GM23338 (cell line): ENCODE measurements at regions not wholly inside any gene's neighbourhood (a gene's known extent, or its start where the extent isn't known, plus 50 kb on each side); places are given as distances from the start of the nearest gene placed in this dataset.

Source experiments
- ATAC-seq: fragments of 200-7000 bp; cut with Tn5 transposase; 3 replicates; pipeline ENCODE4 v1.9.1; 2020
- DNase-seq: peaks from one replicate; pipeline ENCODE4 v3.0.0-alpha.2; 2015; ENCODE audit warnings: low spot score
- H2AFZ ChIP-seq: fragments of 200-600 bp; sonication (generic); 2 replicates; pipeline ENCODE4 v1.8.0; 2016; ENCODE audit warnings: antibody characterized with exemption, mild to moderate bottlenecking, moderate library complexity
- H3F3A ChIP-seq: fragments of 200-600 bp; sonication (generic); replicated peaks from 2 replicates; pipeline ENCODE4 v1.8.0; 2017; ENCODE audit warnings: antibody characterized with exemption, mixed run types, low read depth
- H3K27ac ChIP-seq: fragments of 200-600 bp; sonication (generic); 2 replicates; pipeline ENCODE4 v1.6.1; 2016; ENCODE audit warnings: low read depth
- H3K27me3 ChIP-seq: fragments of 200-600 bp; sonication (generic); 2 replicates; pipeline ENCODE4 v1.8.0; 2016; ENCODE audit warnings: mild to moderate bottlenecking, mixed run types, moderate library complexity; ENCODE audit not compliant: insufficient read depth
- H3K36me3 ChIP-seq: fragments of 200-600 bp; sonication (generic); 2 replicates; pipeline ENCODE4 v1.8.0; 2016; ENCODE audit warnings: mild to moderate bottlenecking; ENCODE audit not compliant: insufficient read depth
- H3K4me1 ChIP-seq: fragments of 200-600 bp; sonication (generic); 2 replicates; pipeline ENCODE4 v1.8.0; 2016; ENCODE audit warnings: mild to moderate bottlenecking, moderate library complexity; ENCODE audit not compliant: insufficient read depth
- H3K4me2 ChIP-seq: fragments of 200-600 bp; sonication (generic); 2 replicates; pipeline ENCODE4 v1.7.1; 2017; ENCODE audit warnings: mixed run types
- H3K4me3 ChIP-seq: fragments of 200-600 bp; sonication (generic); 2 replicates; pipeline ENCODE4 v1.6.1; 2016; ENCODE audit warnings: mixed run types
- H3K79me2 ChIP-seq: fragments of 200-600 bp; sonication (generic); replicated peaks from 2 replicates; pipeline ENCODE4 v1.8.0; 2017; ENCODE audit warnings: mild to moderate bottlenecking; ENCODE audit not compliant: insufficient read depth
- H3K9me2 ChIP-seq: fragments of 200-600 bp; sonication (generic); 2 replicates; pipeline ENCODE4 v1.8.0; 2017; ENCODE audit not compliant: insufficient read depth
- H4K20me1 ChIP-seq: fragments of 200-600 bp; sonication (generic); replicated peaks from 2 replicates; pipeline ENCODE4 v1.8.0; 2017; ENCODE audit warnings: mild to moderate bottlenecking; ENCODE audit not compliant: insufficient read depth
- H3K27ac Mint-ChIP-seq: 2 replicates; pipeline ENCODE4 v1.8.0; 2020; ENCODE audit warnings: inconsistent platforms, mild to moderate bottlenecking, moderate library complexity, mixed read lengths
- H3K27me3 Mint-ChIP-seq: 3 replicates; pipeline ENCODE4 v1.8.0; 2022; ENCODE audit warnings: low read depth, mild to moderate bottlenecking, moderate library complexity, mixed read lengths, inconsistent platforms; ENCODE audit not compliant: insufficient read depth, poor library complexity
- H3K36me3 Mint-ChIP-seq: 3 replicates; pipeline ENCODE4 v1.8.0; 2021; ENCODE audit warnings: low read depth, mild to moderate bottlenecking, inconsistent platforms, moderate library complexity, mixed read lengths
- H3K4me1 Mint-ChIP-seq: 3 replicates; pipeline ENCODE4 v1.8.0; 2020; ENCODE audit warnings: mild to moderate bottlenecking, inconsistent platforms, mixed read lengths
- H3K4me3 Mint-ChIP-seq: 3 replicates; pipeline ENCODE4 v1.8.0; 2021; ENCODE audit warnings: moderate library complexity, mild to moderate bottlenecking, inconsistent platforms, mixed read lengths
- H3K9me3 Mint-ChIP-seq: 3 replicates; pipeline ENCODE4 v1.8.0; 2020; ENCODE audit warnings: moderate library complexity, mild to moderate bottlenecking, inconsistent platforms, mixed read lengths
- CREB1 ChIP-seq: fragments of 250-450 bp; sonication (Bioruptor Pico); IDR thresholded peaks from 2 replicates; pipeline ENCODE4 v1.5.0; 2020; ENCODE audit warnings: low read depth, mild to moderate bottlenecking, moderate library complexity
- CTCF ChIP-seq, 2 experiments: fragments of 200-600 bp in 1 of 2; sonication (generic) in 1 of 2; conservative IDR thresholded peaks; 2 replicates each; pipeline versions ENCODE4 v1.5.1 to v1.6.1; 2016 to 2017; ENCODE audit warnings: antibody characterized with exemption in 2 of 2, low read depth in 2 of 2, mild to moderate bottlenecking in 2 of 2, moderate library complexity in 1 of 2
- ETS1 ChIP-seq: IDR thresholded peaks from 2 replicates; pipeline ENCODE4 v1.6.1; 2016; ENCODE audit warnings: antibody characterized with exemption
- EZH2 ChIP-seq: fragments of 200-600 bp; sonication (generic); IDR thresholded peaks from one replicate; pipeline ENCODE4 v1.8.0; 2017; ENCODE audit warnings: antibody characterized with exemption, mild to moderate bottlenecking, low read depth; ENCODE audit not compliant: unreplicated experiment
- EZH2phosphoT487 ChIP-seq: fragments of 200-600 bp; sonication (generic); IDR thresholded peaks from one replicate; pipeline ENCODE4 v1.8.1; 2018; ENCODE audit warnings: antibody characterized with exemption; ENCODE audit not compliant: unreplicated experiment
- POLR2AphosphoS5 ChIP-seq: IDR thresholded peaks from 2 replicates; pipeline ENCODE4 v1.6.1; 2016; ENCODE audit warnings: antibody characterized with exemption, low read depth
- STAT1 ChIP-seq: IDR thresholded peaks from one replicate; pipeline ENCODE4 v1.6.1; 2016; ENCODE audit warnings: antibody characterized with exemption; ENCODE audit not compliant: unreplicated experiment
- ZNF114 ChIP-seq: fragments of 250-450 bp; sonication (Bioruptor Pico); IDR thresholded peaks from 2 replicates; pipeline ENCODE4 v1.5.0; 2020; ENCODE audit warnings: mild to moderate bottlenecking, moderate library complexity
- ZNF331 ChIP-seq: fragments of 250-450 bp; sonication (Bioruptor Pico); IDR thresholded peaks from 2 replicates; pipeline ENCODE4 v1.5.0; 2020; ENCODE audit warnings: low read depth, mild to moderate bottlenecking, moderate library complexity
- TF ChIP-seq, protein P1 (sequence below): fragments of 250-450 bp; sonication (Bioruptor Pico); IDR thresholded peaks from 2 replicates; pipeline ENCODE4 v1.5.0; 2020; ENCODE audit warnings: mild to moderate bottlenecking, moderate library complexity

- TF ChIP-seq, protein P1, sequence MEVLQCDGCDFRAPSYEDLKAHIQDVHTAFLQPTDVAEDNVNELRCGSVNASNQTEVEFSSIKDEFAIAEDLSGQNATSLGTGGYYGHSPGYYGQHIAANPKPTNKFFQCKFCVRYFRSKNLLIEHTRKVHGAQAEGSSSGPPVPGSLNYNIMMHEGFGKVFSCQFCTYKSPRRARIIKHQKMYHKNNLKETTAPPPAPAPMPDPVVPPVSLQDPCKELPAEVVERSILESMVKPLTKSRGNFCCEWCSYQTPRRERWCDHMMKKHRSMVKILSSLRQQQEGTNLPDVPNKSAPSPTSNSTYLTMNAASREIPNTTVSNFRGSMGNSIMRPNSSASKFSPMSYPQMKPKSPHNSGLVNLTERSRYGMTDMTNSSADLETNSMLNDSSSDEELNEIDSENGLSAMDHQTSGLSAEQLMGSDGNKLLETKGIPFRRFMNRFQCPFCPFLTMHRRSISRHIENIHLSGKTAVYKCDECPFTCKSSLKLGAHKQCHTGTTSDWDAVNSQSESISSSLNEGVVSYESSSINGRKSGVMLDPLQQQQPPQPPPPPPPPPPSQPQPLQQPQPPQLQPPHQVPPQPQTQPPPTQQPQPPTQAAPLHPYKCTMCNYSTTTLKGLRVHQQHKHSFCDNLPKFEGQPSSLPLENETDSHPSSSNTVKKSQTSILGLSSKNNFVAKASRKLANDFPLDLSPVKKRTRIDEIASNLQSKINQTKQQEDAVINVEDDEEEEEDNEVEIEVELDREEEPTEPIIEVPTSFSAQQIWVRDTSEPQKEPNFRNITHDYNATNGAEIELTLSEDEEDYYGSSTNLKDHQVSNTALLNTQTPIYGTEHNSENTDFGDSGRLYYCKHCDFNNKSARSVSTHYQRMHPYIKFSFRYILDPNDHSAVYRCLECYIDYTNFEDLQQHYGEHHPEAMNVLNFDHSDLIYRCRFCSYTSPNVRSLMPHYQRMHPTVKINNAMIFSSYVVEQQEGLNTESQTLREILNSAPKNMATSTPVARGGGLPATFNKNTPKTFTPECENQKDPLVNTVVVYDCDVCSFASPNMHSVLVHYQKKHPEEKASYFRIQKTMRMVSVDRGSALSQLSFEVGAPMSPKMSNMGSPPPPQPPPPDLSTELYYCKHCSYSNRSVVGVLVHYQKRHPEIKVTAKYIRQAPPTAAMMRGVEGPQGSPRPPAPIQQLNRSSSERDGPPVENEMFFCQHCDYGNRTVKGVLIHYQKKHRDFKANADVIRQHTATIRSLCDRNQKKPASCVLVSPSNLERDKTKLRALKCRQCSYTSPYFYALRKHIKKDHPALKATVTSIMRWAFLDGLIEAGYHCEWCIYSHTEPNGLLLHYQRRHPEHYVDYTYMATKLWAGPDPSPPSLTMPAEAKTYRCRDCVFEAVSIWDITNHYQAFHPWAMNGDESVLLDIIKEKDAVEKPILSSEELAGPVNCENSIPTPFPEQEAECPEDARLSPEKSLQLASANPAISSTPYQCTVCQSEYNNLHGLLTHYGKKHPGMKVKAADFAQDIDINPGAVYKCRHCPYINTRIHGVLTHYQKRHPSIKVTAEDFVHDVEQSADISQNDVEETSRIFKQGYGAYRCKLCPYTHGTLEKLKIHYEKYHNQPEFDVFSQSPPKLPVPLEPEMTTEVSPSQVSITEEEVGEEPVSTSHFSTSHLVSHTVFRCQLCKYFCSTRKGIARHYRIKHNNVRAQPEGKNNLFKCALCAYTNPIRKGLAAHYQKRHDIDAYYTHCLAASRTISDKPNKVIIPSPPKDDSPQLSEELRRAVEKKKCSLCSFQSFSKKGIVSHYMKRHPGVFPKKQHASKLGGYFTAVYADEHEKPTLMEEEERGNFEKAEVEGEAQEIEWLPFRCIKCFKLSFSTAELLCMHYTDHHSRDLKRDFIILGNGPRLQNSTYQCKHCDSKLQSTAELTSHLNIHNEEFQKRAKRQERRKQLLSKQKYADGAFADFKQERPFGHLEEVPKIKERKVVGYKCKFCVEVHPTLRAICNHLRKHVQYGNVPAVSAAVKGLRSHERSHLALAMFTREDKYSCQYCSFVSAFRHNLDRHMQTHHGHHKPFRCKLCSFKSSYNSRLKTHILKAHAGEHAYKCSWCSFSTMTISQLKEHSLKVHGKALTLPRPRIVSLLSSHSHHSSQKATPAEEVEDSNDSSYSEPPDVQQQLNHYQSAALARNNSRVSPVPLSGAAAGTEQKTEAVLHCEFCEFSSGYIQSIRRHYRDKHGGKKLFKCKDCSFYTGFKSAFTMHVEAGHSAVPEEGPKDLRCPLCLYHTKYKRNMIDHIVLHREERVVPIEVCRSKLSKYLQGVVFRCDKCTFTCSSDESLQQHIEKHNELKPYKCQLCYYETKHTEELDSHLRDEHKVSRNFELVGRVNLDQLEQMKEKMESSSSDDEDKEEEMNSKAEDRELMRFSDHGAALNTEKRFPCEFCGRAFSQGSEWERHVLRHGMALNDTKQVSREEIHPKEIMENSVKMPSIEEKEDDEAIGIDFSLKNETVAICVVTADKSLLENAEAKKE (CRISPR knock-in tag), result no peak
- TF ChIP-seq EZH2 (no peak), ZNF114 (CRISPR knock-in tag) (no peak), STAT1 (no peak), CTCF (conservative IDR thresholded peaks at IDR 0.05; ENCODE audit: low read depth in 2 of 2) (no peak), ZNF331 (CRISPR knock-in tag) (no peak), EZH2phosphoT487 (no peak), CREB1 (no peak), POLR2AphosphoS5 (no peak)
These were observed 330.3 kb upstream of the CDH5 start (continued) for GRCh38 chr16:66036184-66036583.

- Histone ChIP-seq H3K36me3 (no peaks in the 10 kb centered on the region), H3K79me2 (no peaks in the 10 kb centered on the region), H3K9me2 (0 out of 2 replicates have a peak, but pooled peaks cover 5% of the 10 kb centered on the region), H3K27ac (no peak overlapping the region), H3K4me1 (no peaks in the 10 kb centered on the region), H3K27me3 (no peaks in the 10 kb centered on the region), H4K20me1 (no peaks in the 10 kb centered on the region), H3F3A (no peaks in the 10 kb centered on the region), H2AFZ (no peak overlapping the region), H3K4me2 (no peak overlapping the region), H3K4me3 (no peak overlapping the region)
- no peak for DNase-seq
- Mint-ChIP-seq H3K27ac (no peak overlapping the region), H3K27me3 (peaks cover under 1% of the 10 kb centered on the region), H3K4me3 (no peak overlapping the region), H3K9me3 (peaks cover 6% of the 10 kb centered on the region; the same call in 2 of the 3 replicates), H3K36me3 (no peaks in the 10 kb centered on the region; the same call in 2 of the 3 replicates), H3K4me1 (no peaks in the 10 kb centered on the region)
- ATAC-seq, result no peak
- TF ChIP-seq ETS1 (no peak), STAT1 (no peak), EZH2phosphoT487 (no peak), ZNF114 (CRISPR knock-in tag) (no peak)
These were observed 331.4 kb upstream of the CDH5 start for GRCh38 chr16:66035096-66035495.
